H54 (cell line): ENCODE measurements at regions not wholly inside any gene's neighbourhood (a gene's known extent, or its start where the extent isn't known, plus 50 kb on each side); places are given as distances from the start of the nearest gene placed in this dataset.

Source experiments
- DNase-seq: peaks from one replicate; pipeline ENCODE4 v3.0.0; 2011; ENCODE audit warnings: low spot score, mixed read lengths; ENCODE audit not compliant: insufficient read length
- FAIRE-seq: peaks from 3 replicates; lab custom pipeline; 2011; peaks lifted over from hg19 to GRCh38; lab: Jason Lieb, UNC
- POLR2A ChIP-seq: IDR thresholded peaks from 2 replicates; pipeline ENCODE4 v1.6.1; 2011; ENCODE audit warnings: low read depth, mild to moderate bottlenecking, low read length

GRCh38 chr15:47542312-47542989, 174.9 kb upstream of the SEMA6D start:
- no peak for TF ChIP-seq POLR2A
- FAIRE-seq (no peak), DNase-seq (no peak)

DNA sequence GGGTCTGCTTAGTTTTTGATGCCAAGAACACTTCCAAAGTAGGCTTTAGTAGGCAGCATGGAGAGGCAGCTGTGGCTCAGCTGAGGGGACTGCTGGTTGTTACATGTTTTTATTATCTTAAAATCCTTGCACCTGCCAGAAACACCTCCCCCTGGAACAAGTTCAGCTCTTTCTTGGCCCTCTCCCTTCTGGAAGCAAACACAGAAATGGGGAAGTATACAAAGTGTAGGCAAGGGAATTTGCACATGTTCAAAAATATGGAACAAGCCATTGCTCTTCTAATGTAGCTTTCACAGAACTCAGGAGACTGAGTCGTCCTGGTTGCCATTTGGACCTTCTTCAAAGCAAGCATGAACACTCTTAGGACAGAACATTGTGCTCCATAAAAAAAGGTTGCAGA, 169.1 kb upstream of the SEMA6D start:
- no peak for TF ChIP-seq POLR2A
- DNase-seq (no peak), FAIRE-seq (no peak)

DNA sequence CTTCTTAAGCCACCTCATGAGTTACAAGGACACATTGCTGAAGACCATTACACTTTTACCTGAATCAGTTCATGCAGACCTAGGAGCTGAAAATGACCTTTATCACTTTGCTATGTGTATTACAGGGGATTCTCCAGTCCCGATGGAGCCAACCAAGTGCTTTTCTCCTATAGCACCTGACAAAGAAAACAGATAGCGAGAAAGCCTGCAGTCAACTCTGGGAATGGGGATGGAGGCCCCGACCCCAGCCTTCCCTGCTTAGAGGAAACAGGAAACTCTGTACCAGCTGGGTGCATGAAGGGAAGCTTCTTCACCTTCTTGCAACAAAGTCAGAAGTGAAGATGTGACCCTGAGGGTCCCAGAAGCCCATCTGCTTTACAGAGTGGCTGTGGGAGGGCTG, 168.3 kb upstream of the SEMA6D start:
- TF ChIP-seq POLR2A: no peak
- no peak for FAIRE-seq

GRCh38 chr15:47551079-47551478, 166.2 kb upstream of the SEMA6D start:
- DNase-seq (no peak), FAIRE-seq (no peak)
- TF ChIP-seq POLR2A: no peak

More for the DNA sequence above, 168.3 kb upstream of the SEMA6D start:
- no peak for DNase-seq

- no peak for TF ChIP-seq POLR2A
- no peak for DNase-seq
- no peak for FAIRE-seq
Measured at GRCh38 chr15:47551546-47551945, 165.8 kb upstream of the SEMA6D start.

- TF ChIP-seq POLR2A: no peak
- DNase-seq (no peak), FAIRE-seq (no peak)
Measured at GRCh38 chr15:47552978-47553608, 164.2 kb upstream of the SEMA6D start.

DNA sequence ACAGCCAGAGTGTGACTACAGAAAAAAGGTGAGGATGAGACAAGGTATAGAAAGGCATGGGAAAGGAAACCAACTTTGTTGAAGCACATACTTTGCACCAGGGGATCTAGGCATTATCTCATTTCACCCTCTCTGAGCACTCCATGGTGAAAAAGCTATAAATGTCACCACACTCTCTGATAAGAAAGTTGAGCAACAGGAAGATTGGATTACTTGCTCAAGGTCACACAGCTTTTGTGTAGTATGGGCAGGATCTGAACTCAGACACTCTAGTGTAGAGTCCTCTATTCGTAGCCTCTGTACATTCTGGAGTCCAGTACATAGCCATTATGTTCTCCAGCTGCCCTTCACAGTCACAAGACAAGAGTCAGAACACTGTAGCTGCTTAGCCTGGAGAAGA, 163.4 kb upstream of the SEMA6D start:
- FAIRE-seq (no peak), DNase-seq (no peak)
- TF ChIP-seq POLR2A: no peak

DNA sequence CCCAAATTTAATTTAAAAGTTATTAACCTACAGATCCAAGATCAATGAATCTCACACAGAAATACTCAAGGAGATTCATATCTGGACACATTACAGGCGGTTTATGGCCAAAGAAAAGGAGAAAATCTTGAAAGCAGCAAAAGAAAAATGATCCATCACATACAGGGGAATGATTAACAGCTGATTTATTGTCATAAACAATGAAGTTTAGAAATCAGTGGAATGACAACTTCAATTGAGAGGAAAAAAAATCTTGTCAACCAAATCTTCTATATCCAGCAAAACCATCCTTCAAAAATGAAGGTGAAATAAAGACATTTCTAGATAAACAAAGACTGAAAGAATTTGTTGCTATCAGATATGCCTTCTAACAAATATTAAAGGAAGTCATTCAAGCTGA, 156.2 kb upstream of the SEMA6D start:
- no peak for DNase-seq
- no peak for FAIRE-seq
- TF ChIP-seq POLR2A: no peak

DNA sequence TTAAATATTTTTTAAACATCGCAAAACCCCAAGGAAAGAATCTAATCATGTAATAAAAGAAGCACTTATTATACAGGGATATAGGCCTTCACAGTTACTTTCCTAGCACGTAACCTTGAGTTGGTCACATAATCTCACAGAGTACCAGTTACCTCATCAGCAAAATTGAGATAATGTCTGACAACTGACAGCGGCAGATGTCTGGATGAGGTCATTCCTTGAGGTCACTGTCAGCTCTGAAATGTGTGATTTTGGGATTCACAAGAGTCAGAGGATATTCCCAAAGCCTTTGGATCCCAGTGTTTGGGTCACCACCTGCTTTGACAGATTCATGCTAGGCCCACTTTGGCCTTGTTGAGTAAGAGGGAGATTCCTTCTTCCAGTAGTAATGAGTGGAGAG, 151.4 kb upstream of the SEMA6D start:
- DNase-seq (no peak), FAIRE-seq (no peak)
- no peak for TF ChIP-seq POLR2A

DNA sequence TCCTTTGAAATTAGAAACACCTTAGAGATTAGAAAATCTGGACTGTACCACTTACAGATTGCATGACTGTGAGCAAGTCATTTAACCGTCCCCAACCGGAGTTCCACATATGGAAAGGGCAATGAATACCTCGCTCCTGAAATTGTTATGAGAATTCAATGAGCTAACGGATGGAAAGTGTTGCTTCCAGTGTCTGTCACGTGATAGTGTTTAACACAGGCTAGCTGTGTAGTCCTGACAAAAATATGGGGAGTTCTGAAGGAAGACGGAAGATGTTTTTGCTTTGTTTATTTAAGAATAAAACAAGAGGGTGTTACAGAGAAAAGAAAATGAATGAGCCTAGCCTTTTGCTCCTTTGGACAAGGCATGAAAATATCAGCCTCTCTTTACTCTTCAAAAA, 150.7 kb upstream of the SEMA6D start:
- TF ChIP-seq POLR2A: no peak
- DNase-seq (no peak), FAIRE-seq (no peak)

- DNase-seq: no peak
- no peak for FAIRE-seq
- no peak for TF ChIP-seq POLR2A
Measured at GRCh38 chr15:47568030-47568429, 149.3 kb upstream of the SEMA6D start.

DNA sequence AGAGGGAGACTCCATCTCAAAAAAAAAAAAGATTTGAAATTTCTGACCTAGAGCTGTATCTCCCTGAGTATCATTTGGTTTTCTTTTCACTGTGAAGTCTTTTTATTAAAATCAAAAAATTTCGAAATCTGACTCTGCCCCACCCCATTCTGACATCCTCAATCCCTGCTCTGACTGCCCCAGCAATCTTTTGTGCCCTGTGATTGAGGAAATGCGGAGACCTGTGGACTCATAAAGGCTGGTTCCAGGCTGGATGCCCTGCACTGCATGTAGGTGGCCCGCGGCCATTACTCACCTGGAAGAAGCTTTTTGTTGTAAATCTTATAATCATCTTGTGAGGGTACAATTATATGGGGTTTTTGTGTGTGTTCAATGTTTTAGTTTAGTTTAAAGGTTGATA, 147.3 kb upstream of the SEMA6D start:
- no peak for TF ChIP-seq POLR2A
- no peak for DNase-seq
- FAIRE-seq: no peak

DNA sequence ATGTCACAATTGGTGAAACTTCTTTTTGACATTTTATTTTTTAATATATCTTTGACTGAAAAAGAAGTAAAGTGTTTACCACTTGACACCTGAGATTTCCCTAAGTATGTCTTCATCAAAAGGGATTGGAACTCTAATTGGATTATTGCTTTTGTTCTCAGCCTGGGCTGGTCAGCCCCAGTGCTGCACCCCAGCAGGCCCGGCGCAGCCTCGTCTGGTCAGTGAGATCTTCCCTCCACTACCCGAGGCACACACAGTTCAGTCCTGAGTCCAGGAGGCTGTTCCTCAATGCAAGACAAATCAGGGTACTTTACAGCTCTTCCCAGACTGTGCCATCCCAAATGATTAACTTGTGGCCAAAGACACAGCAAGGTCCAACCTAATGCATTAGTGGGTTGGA, 146.9 kb upstream of the SEMA6D start:
- DNase-seq (no peak), FAIRE-seq (no peak)
- no peak for TF ChIP-seq POLR2A

GRCh38 chr15:47570881-47571640, 146.2 kb upstream of the SEMA6D start:
- TF ChIP-seq POLR2A: no peak
- no peak for DNase-seq
- FAIRE-seq: no peak

DNA sequence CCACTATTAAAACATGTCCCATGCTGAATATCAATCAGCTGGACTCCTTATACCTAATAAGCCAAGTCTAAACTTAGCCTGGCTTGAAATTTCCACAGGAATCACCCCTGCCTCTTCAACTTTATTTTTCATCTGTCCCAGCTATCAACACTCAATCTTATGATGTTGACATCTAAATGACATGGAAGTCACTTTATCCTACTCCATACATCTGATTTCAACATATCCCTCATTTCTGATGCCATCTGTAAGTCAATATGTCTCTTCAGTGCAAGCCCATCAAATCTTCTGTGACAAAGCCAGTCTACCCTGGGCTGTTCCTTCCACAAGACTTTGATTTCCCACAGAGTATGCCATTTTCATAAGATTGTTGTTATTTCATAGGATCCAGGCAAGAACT, 143.6 kb upstream of the SEMA6D start:
- DNase-seq (no peak), FAIRE-seq (no peak)
- TF ChIP-seq POLR2A: no peak
